ENCODE measurements at regions not wholly inside any gene's neighbourhood (a gene's known extent, or its start where the extent isn't known, plus 50 kb on each side); places are given as distances from the start of the nearest gene placed in this dataset.
"Not testable (repeated sequence)": the region's sequence is repeated elsewhere in the genome, so short reads cannot be mapped to it uniquely, and the experiment has no call there.

- no peaks in the 10 kb centered on the region for H3K4me1 ChIP-seq (ENCODE audit: insufficient read depth)
- H3K9me2 ChIP-seq (replicated peaks; ENCODE audit: insufficient read depth), result no peaks in the 10 kb centered on the region
- H3K27me3 ChIP-seq, result no peaks in the 10 kb centered on the region
- no peaks in the 10 kb centered on the region for H4K20me1 ChIP-seq (ENCODE audit: insufficient read depth, poor library complexity, severe bottlenecking)
- H2AFZ ChIP-seq, result no peak overlapping the region
- H3K27ac ChIP-seq, result no peak overlapping the region
- H3K4me3 ChIP-seq, result no peak overlapping the region
- H3K4me2 ChIP-seq, result no peak overlapping the region
- no peaks in the 10 kb centered on the region for H3K79me2 ChIP-seq
- DNase-seq (ENCODE audit: low spot score), result no peak
- no peaks in the 10 kb centered on the region for H3K36me3 ChIP-seq (replicated peaks; ENCODE audit: insufficient read depth, low read depth)
- WGBS (ENCODE audit: low lambda C conversion rate, missing lambda C conversion rate), result 94% methylated on average over 2 of the region's 2 CpGs
- H3K9me3 ChIP-seq (ENCODE audit: low read depth), result no peaks in the 10 kb centered on the region
- TF ChIP-seq EZH2phosphoT487 (IDR thresholded peaks at IDR 0.05; ENCODE audit: low read depth, severe bottlenecking, unreplicated experiment), result no peak
- no peak for TF ChIP-seq EZH2 (IDR thresholded peaks at IDR 0.05; ENCODE audit: borderline replicate concordance)
- TF ChIP-seq, protein P1, sequence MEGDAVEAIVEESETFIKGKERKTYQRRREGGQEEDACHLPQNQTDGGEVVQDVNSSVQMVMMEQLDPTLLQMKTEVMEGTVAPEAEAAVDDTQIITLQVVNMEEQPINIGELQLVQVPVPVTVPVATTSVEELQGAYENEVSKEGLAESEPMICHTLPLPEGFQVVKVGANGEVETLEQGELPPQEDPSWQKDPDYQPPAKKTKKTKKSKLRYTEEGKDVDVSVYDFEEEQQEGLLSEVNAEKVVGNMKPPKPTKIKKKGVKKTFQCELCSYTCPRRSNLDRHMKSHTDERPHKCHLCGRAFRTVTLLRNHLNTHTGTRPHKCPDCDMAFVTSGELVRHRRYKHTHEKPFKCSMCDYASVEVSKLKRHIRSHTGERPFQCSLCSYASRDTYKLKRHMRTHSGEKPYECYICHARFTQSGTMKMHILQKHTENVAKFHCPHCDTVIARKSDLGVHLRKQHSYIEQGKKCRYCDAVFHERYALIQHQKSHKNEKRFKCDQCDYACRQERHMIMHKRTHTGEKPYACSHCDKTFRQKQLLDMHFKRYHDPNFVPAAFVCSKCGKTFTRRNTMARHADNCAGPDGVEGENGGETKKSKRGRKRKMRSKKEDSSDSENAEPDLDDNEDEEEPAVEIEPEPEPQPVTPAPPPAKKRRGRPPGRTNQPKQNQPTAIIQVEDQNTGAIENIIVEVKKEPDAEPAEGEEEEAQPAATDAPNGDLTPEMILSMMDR (IDR thresholded peaks at IDR 0.05; ENCODE audit: poor library complexity), result no peak
Observed at GRCh38 chr5:159522841-159523240, 192.6 kb upstream of the IL12B start.

GRCh38 chr5:159524279-159524678, 194.0 kb upstream of the IL12B start:
- not testable (repeated sequence) for H3K27me3 ChIP-seq; DNase-seq (ENCODE audit: low spot score); H3K79me2 ChIP-seq; H3K4me2 ChIP-seq; H3K27ac ChIP-seq; H3K4me1 ChIP-seq (ENCODE audit: insufficient read depth); H2AFZ ChIP-seq; H3K36me3 ChIP-seq (replicated peaks; ENCODE audit: insufficient read depth, low read depth); H3K9me2 ChIP-seq (replicated peaks; ENCODE audit: insufficient read depth); H3K9me3 ChIP-seq (ENCODE audit: low read depth); H4K20me1 ChIP-seq (ENCODE audit: insufficient read depth, poor library complexity, severe bottlenecking); H3K4me3 ChIP-seq
- WGBS (ENCODE audit: low lambda C conversion rate, missing lambda C conversion rate), result 95% methylated on average over 2 of the region's 2 CpGs

GRCh38 chr5:159525117-159525516, 194.8 kb upstream of the IL12B start:
- TF ChIP-seq, protein P1 (IDR thresholded peaks at IDR 0.05; ENCODE audit: poor library complexity), result no peak
- TF ChIP-seq EZH2 (IDR thresholded peaks at IDR 0.05; ENCODE audit: borderline replicate concordance) (no peak), EZH2phosphoT487 (IDR thresholded peaks at IDR 0.05; ENCODE audit: low read depth, severe bottlenecking, unreplicated experiment) (no peak)
- Histone ChIP-seq H3K36me3 (replicated peaks; ENCODE audit: insufficient read depth, low read depth) (no peaks in the 10 kb centered on the region), H3K9me2 (replicated peaks; ENCODE audit: insufficient read depth) (no peaks in the 10 kb centered on the region), H2AFZ (no peak overlapping the region), H4K20me1 (ENCODE audit: insufficient read depth, poor library complexity, severe bottlenecking) (no peaks in the 10 kb centered on the region), H3K79me2 (no peaks in the 10 kb centered on the region), H3K4me3 (no peak overlapping the region), H3K27ac (no peak overlapping the region), H3K4me2 (no peak overlapping the region), H3K9me3 (ENCODE audit: low read depth) (no peaks in the 10 kb centered on the region), H3K4me1 (ENCODE audit: insufficient read depth) (no peaks in the 10 kb centered on the region), H3K27me3 (no peaks in the 10 kb centered on the region)
- DNase-seq (ENCODE audit: low spot score), result no peak
- 53% methylated on average over 4 of the region's 4 CpGs for WGBS (ENCODE audit: low lambda C conversion rate, missing lambda C conversion rate)

GRCh38 chr5:159527546-159528254, 197.4 kb upstream of the IL12B start:
- TF ChIP-seq, protein P1 (IDR thresholded peaks at IDR 0.05; ENCODE audit: poor library complexity), result no peak
- no peak for TF ChIP-seq EZH2phosphoT487 (IDR thresholded peaks at IDR 0.05; ENCODE audit: low read depth, severe bottlenecking, unreplicated experiment)
- TF ChIP-seq EZH2 (IDR thresholded peaks at IDR 0.05; ENCODE audit: borderline replicate concordance), result no peak
- H2AFZ ChIP-seq, result no peak overlapping the region
- no peaks in the 10 kb centered on the region for H3K27me3 ChIP-seq
- H3K4me1 ChIP-seq (ENCODE audit: insufficient read depth), result no peaks in the 10 kb centered on the region
- no peaks in the 10 kb centered on the region for H3K79me2 ChIP-seq
- DNase-seq (ENCODE audit: low spot score), result no peak
- 88% methylated on average over 4 of the region's 4 CpGs for WGBS (ENCODE audit: low lambda C conversion rate, missing lambda C conversion rate)
- no peaks in the 10 kb centered on the region for H3K9me3 ChIP-seq (ENCODE audit: low read depth)
- H3K4me3 ChIP-seq, result no peak overlapping the region
- H3K4me2 ChIP-seq, result no peak overlapping the region
- no peaks in the 10 kb centered on the region for H3K9me2 ChIP-seq (replicated peaks; ENCODE audit: insufficient read depth)
- no peaks in the 10 kb centered on the region for H3K36me3 ChIP-seq (replicated peaks; ENCODE audit: insufficient read depth, low read depth)
- H4K20me1 ChIP-seq (ENCODE audit: insufficient read depth, poor library complexity, severe bottlenecking), result no peaks in the 10 kb centered on the region
- no peak overlapping the region for H3K27ac ChIP-seq

Data from hepatocyte (in vitro differentiated cells).